A673 (cell line): ENCODE measurements at regions not wholly inside any gene's neighbourhood (a gene's known extent, or its start where the extent isn't known, plus 50 kb on each side); places are given as distances from the start of the nearest gene placed in this dataset.

Source experiments
- CTCF ChIP-seq: fragments of 300-800, 200-600 bp; sonication (generic); conservative IDR thresholded peaks from 2 replicates; pipeline ENCODE4 v1.5.1; 2017; ENCODE audit warnings: low read depth, mild to moderate bottlenecking, antibody characterized with exemption, low read length, moderate library complexity, mixed read lengths
- EZH2 ChIP-seq: fragments of 200-600 bp; sonication (generic); IDR thresholded peaks from 2 replicates; pipeline ENCODE4 v1.6.1; 2017; ENCODE audit warnings: borderline replicate concordance, low read depth, mild to moderate bottlenecking, mixed read lengths, antibody characterized with exemption, low read length; ENCODE audit not compliant: poor library complexity, severe bottlenecking

- TF ChIP-seq CTCF (no peak), EZH2 (no peak)
These were observed 393.3 kb downstream of the EDEM1 start for GRCh38 chr3:5580826-5581225.
